ENCODE measurements at regions not wholly inside any gene's neighbourhood (a gene's known extent, or its start where the extent isn't known, plus 50 kb on each side); places are given as distances from the start of the nearest gene placed in this dataset.

- TF ChIP-seq EZH2 (IDR thresholded peaks at IDR 0.05; ENCODE audit: insufficient read depth, low read length) (no peak), CTCF (IDR thresholded peaks at IDR 0.05; ENCODE audit: insufficient read depth, low read depth, low read length) (no peak)
Measured at GRCh38 chr12:16474801-16475200, 127.4 kb downstream of the MGST1 start.

All from astrocyte (in vitro differentiated cells and primary cell).